Stomach (tissue), 8 donors: ENCODE measurements at regions not wholly inside any gene's neighbourhood (a gene's known extent, or its start where the extent isn't known, plus 50 kb on each side); places are given as distances from the start of the nearest gene placed in this dataset.

Experiments used
- DNase-seq, 2 donors: peaks; one replicate each; pipeline versions ENCODE4 v3.0.0 to v3.0.0-alpha.2; 2013 to 2019
- H3K27ac ChIP-seq, 5 donors: fragments of 200-600 bp in 4 of 5; sonication (generic) in 4 of 5; one replicate each; pipeline ENCODE4 v1.5.1; 2013 to 2019; ENCODE audit warnings: mild to moderate bottlenecking in 1 of 5, moderate library complexity in 1 of 5
- H3K27me3 ChIP-seq, 3 donors: fragments of 200-600 bp; sonication (generic); one replicate each; pipeline ENCODE4 v1.5.1; 2017 to 2019; ENCODE audit warnings: mixed run types in 1 of 3
- H3K36me3 ChIP-seq, 4 donors: fragments of 200-600 bp; sonication (generic); 1 replicate in 3 of 4; 2 replicates in 1 of 4; pipeline ENCODE4 v1.5.1; 2016 to 2019
- H3K4me1 ChIP-seq, 4 donors: fragments of 200-600 bp; sonication (generic); one replicate each; pipeline ENCODE4 v1.5.1; 2016 to 2019
- H3K4me3 ChIP-seq, 4 donors: fragments of 200-600 bp; sonication (generic) in 3 of 4; one replicate each; pipeline ENCODE4 v1.5.1; 2016 to 2019; ENCODE audit warnings: mild to moderate bottlenecking in 1 of 4
- H3K9me3 ChIP-seq, 4 donors: fragments of 200-600 bp; sonication (generic); one replicate each; pipeline ENCODE4 v1.5.1; 2016 to 2019
- EP300 ChIP-seq: sonication (generic); formaldehyde crosslinking; IDR thresholded peaks from one replicate; pipeline ENCODE4 v1.6.1; 2017; ENCODE audit warnings: antibody characterized with exemption
- POLR2A ChIP-seq, 4 donors: fragments of 450-650 bp; IDR thresholded peaks; one replicate each; pipeline ENCODE4 v1.6.1; 2016; ENCODE audit warnings: antibody characterized with exemption in 4 of 4, control low read depth in 2 of 4, mild to moderate bottlenecking in 1 of 4, moderate library complexity in 1 of 4
- POLR2AphosphoS5 ChIP-seq, 3 donors: sonication (generic); formaldehyde crosslinking; IDR thresholded peaks; one replicate each; pipeline ENCODE4 v1.6.1; 2016; ENCODE audit warnings: antibody characterized with exemption in 3 of 3
- WGBS, 5 donors: extraction: QIAGEN DNeasy Blood & Tissue Kit in 3 of 5; methylation state at CpG; one replicate each; pipeline versions ENCODE4 v1.1.5 to v1.1.7; 2013 to 2018; 5-methylcytosine and 5-hydroxymethylcytosine counted together
- intact Hi-C: fragments of 100-400 bp; cut with DNase I; formaldehyde crosslinking; loops from one replicate; pipeline ENCODE4 v1.15.1; 2023; ENCODE audit warnings: low total_unique reads
- TF ChIP-seq, protein P1 (sequence below), 7 experiments: fragments of 450-650 bp in 4 of 7; fragments of 200-600 bp in 3 of 7; sonication (generic) in 3 of 7; IDR thresholded peaks; one replicate each; pipeline ENCODE4 v1.5.1; 2016 to 2019; ENCODE audit warnings: antibody characterized with exemption in 7 of 7, control low read depth in 2 of 7, mild to moderate bottlenecking in 1 of 7
- donor health status: healthy with polysubstance abuse.
- donor health status: Bipolar disorder and iron deficiency.
- donor health status: healthy.

- no peaks in the 10 kb centered on the region for H3K27me3 ChIP-seq
- intact Hi-C loops = no loop called here
- TF ChIP-seq POLR2AphosphoS5 (IDR thresholded peaks at IDR 0.05) = no peak
- TF ChIP-seq POLR2A (IDR thresholded peaks at IDR 0.05) = no peak
- TF ChIP-seq EP300 = no peak
- TF ChIP-seq, protein P1, sequence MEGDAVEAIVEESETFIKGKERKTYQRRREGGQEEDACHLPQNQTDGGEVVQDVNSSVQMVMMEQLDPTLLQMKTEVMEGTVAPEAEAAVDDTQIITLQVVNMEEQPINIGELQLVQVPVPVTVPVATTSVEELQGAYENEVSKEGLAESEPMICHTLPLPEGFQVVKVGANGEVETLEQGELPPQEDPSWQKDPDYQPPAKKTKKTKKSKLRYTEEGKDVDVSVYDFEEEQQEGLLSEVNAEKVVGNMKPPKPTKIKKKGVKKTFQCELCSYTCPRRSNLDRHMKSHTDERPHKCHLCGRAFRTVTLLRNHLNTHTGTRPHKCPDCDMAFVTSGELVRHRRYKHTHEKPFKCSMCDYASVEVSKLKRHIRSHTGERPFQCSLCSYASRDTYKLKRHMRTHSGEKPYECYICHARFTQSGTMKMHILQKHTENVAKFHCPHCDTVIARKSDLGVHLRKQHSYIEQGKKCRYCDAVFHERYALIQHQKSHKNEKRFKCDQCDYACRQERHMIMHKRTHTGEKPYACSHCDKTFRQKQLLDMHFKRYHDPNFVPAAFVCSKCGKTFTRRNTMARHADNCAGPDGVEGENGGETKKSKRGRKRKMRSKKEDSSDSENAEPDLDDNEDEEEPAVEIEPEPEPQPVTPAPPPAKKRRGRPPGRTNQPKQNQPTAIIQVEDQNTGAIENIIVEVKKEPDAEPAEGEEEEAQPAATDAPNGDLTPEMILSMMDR (IDR thresholded peaks at IDR 0.05) = no peak
- no peak overlapping the region for H3K27ac ChIP-seq
- peaks cover 0 to 10% (median 0%) of the 10 kb centered on the region in 4 donors for H3K4me1 ChIP-seq
- H3K36me3 ChIP-seq = no peaks in the 10 kb centered on the region
- no peak for DNase-seq
- no peaks in the 10 kb centered on the region for H3K9me3 ChIP-seq
- no peak overlapping the region for H3K4me3 ChIP-seq
- 79 to 88% (median 83%) methylated on average over 1 of the region's 1 CpG for WGBS, 5 donors
Measured at GRCh38 chr3:66593978-66594377, 93.2 kb upstream of the LRIG1 start.

DNA sequence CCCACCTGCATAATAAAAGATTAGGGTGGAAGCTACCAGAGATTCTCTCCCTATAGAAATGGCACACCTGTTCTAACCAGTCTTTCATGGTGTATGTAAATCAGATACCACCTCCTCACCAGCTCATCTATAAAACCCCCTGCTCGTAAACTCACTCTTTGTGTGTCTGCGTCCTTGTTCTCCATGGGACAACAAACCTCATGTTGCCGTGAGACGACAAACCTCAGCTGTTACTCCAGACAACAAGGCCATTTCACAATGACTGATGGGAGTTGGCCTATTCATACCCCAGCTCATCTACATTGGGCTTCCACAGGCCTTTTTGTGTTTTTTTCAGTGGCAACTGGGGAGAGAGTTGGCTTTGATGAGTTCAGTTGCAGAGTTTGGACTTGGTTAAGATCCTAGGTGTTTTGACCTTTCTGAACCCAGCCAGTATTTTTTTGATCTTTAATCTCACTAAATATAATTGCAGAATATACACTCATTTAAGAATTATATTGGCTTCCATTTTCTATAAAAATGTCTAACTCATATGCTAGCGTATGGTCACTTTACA is 96.6 kb upstream of the LRIG1 start:
- Histone ChIP-seq H3K27ac (no peak overlapping the region), H3K27me3 (peaks cover 0 to 4% (median 0%) of the 10 kb centered on the region in 3 donors), H3K36me3 (no peaks in the 10 kb centered on the region), H3K9me3 (no peaks in the 10 kb centered on the region), H3K4me1 (peaks cover 0 to 10% (median 0%) of the 10 kb centered on the region in 4 donors), H3K4me3 (no peak overlapping the region)
- intact Hi-C loops = no loop called here
- no peak for DNase-seq
- TF ChIP-seq, protein P1 (IDR thresholded peaks at IDR 0.05) = no peak
- TF ChIP-seq POLR2AphosphoS5 (IDR thresholded peaks at IDR 0.05) (no peak), POLR2A (IDR thresholded peaks at IDR 0.05) (no peak), EP300 (no peak)
- 91 to 95% (median 94%) methylated on average over 5 of the region's 5 CpGs for WGBS, 5 donors

DNA sequence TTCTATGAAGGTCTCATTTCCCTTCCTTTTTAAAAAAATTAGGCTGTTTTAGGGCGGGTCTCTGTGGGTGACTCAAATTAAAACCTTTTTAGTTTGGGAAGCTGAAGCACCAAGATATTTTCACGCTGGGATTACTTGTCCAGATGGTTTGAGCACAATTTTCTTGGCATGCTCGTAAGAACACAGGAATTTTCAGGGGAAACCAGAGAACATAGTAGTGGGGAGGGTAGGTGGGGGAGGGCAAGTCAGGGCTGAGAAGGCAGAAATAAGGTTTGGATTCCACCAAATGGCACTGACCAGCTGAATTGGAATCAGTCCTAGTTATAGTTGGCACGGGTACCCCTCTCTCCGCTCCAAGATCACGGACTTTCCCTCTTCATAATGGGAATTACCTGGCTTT is 97.3 kb upstream of the LRIG1 start:
- peak in 1 of 2 donors; percentile 37 for DNase-seq
- no peak for TF ChIP-seq POLR2A (IDR thresholded peaks at IDR 0.05)
- TF ChIP-seq EP300 = no peak
- intact Hi-C loops = no loop called here
- Histone ChIP-seq H3K4me1 (peaks cover 0 to 10% (median 1%) of the 10 kb centered on the region in 4 donors), H3K27ac (no peak overlapping the region), H3K4me3 (no peak overlapping the region), H3K36me3 (no peaks in the 10 kb centered on the region), H3K27me3 (peaks cover 0 to 4% (median 0%) of the 10 kb centered on the region in 3 donors), H3K9me3 (no peaks in the 10 kb centered on the region)
- WGBS, 5 donors = 57 to 83% (median 76%) methylated on average over 6 of the region's 6 CpGs

DNA sequence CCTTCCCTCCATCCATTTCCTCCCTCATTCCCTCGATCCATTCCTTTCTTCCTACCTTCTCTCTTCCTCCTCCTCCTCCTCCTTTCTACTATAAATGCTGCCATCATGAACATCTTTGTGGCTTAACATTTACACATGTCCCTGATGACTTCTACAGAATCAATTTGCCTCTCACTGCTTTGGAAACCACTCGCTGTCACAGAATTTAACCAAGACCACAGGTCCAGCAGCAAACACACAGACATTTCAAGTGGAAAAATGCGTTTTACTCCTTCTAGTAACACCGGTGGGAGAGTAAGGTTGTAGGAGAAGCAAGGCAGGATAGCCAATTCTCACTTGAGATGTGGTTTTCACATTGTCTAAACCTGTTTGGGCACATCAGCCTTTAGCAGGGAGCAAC is 101.4 kb upstream of the LRIG1 start:
- DNase-seq = no peak
- no peaks in the 10 kb centered on the region for H3K36me3 ChIP-seq
- no peak for TF ChIP-seq POLR2AphosphoS5 (IDR thresholded peaks at IDR 0.05)
- TF ChIP-seq, protein P1 (IDR thresholded peaks at IDR 0.05) = no peak
- TF ChIP-seq POLR2A (IDR thresholded peaks at IDR 0.05) = no peak
- no peak for TF ChIP-seq EP300
- H3K27me3 ChIP-seq = peaks cover 0 to 4% (median 0%) of the 10 kb centered on the region in 3 donors
- H3K9me3 ChIP-seq = no peaks in the 10 kb centered on the region
- H3K27ac ChIP-seq = no peak overlapping the region
- peaks cover 0 to 19% (median 9%) of the 10 kb centered on the region in 4 donors for H3K4me1 ChIP-seq
- no peak overlapping the region for H3K4me3 ChIP-seq
- 86 to 93% (median 89%) methylated on average over 4 of the region's 4 CpGs for WGBS, 5 donors
- intact Hi-C loops = no loop called here

DNA sequence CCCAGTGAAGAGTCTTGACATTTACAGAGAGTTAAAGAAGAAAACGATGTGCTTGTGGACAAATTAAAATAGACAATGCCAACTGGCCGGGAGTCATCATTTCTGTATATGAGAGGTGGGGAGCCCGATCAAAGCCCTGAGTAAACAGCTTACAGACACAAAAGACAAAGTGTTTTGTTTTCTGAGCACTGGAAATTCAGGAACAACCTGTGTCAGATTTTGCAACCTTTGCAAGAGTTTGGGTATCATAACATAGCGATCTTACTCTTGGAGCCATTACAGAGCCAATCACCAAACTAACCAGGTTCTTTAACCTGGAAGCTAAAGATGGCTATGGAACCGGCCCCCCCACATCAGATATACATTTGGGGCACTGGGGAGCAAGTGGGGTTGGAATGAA is 101.9 kb upstream of the LRIG1 start:
- no peak for DNase-seq
- intact Hi-C loops = no loop called here
- H3K4me3 ChIP-seq = no peak overlapping the region
- 74 to 88% (median 85%) methylated on average over 5 of the region's 5 CpGs for WGBS, 5 donors
- H3K36me3 ChIP-seq = no peaks in the 10 kb centered on the region
- no peak for TF ChIP-seq EP300
- no peak for TF ChIP-seq POLR2A (IDR thresholded peaks at IDR 0.05)
- TF ChIP-seq, protein P1 (IDR thresholded peaks at IDR 0.05) = no peak
- no peak for TF ChIP-seq POLR2AphosphoS5 (IDR thresholded peaks at IDR 0.05)
- H3K9me3 ChIP-seq = no peaks in the 10 kb centered on the region
- H3K27ac ChIP-seq = no peak overlapping the region
- H3K4me1 ChIP-seq = peaks cover 0 to 18% (median 9%) of the 10 kb centered on the region in 4 donors
- H3K27me3 ChIP-seq = peaks cover 0 to 4% (median 0%) of the 10 kb centered on the region in 3 donors
